Stimulated activated CD8-positive, alpha-beta memory T cell treated with anti-CD3 and anti-CD28 coated beads, Interleukin-2, amount 100 ng/mL, for 48 hours (primary cell): ENCODE measurements at regions not wholly inside any gene's neighbourhood (a gene's known extent, or its start where the extent isn't known, plus 50 kb on each side); places are given as distances from the start of the nearest gene placed in this dataset.
"Not testable (repeated sequence)": the region's sequence is repeated elsewhere in the genome, so short reads cannot be mapped to it uniquely, and the experiment has no call there.

Experiments
- DNase-seq, 2 donors: peaks; one replicate each; pipeline ENCODE4 v3.0.0-alpha.2; 2020; ENCODE audit warnings: low read depth in 2 of 2

GRCh38 chr4:117691572-117692351 lies 342.5 kb upstream of the NDST3 start:
- DNase-seq, result no peak

GRCh38 chr4:117692538-117692937 lies 341.7 kb upstream of the NDST3 start:
- no peak for DNase-seq

- DNase-seq, result no peak
These were observed 334.7 kb upstream of the NDST3 start for GRCh38 chr4:117699595-117699994.

DNA sequence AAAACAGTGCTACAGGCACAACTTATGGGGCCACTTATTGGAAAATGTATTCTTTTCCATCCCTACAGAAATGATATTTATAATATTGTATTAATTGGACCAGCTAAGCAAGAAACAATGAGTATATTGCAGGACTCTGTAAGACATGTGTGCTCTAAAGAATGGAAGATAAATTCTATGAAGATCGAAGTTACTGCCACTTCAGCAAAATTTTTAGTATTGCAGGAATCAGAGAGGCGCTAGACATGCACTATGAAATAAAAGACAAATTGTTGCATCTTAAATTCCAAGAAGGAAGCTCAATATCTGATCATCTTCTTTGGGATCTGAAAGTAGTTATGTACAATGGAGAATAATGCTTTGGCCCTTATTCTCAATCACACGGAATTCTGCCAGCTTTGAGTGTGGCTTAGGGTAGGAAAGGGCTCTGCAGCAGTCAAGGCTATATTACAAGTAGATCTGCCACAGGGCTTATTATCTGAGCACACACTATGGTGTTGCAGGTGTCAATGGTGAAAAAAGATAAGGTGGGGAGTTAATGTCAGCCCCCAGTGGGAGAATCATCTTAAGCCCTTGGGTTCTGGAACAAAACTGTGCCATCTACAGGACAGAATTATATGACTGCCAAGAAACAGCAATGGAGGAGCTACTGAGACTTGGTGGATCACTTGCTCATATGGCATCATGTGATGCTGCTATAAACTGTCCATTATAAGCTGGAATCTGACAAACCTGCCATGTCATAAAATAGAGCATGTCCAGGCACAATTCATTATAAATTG lies 334.0 kb upstream of the NDST3 start:
- DNase-seq, result no peak

DNA sequence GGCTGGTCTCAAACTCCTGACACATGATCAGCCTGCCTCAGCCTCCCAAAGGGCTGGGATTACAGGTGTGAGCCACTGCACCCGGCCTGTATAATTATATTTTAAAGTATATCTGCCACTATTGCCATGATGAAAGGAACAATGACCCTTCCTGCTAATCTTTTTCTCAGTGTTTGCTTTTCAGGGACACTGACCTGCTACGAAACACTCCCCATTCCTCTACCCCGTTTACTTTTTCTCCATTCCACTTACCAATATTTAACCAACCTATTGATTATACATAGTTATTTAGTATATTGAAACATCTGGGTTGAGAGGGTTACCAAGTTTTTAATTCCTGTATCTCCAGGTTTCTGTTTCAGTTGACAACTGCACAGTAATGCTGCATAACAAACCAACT lies 331.9 kb upstream of the NDST3 start:
- DNase-seq, result no peak

DNA sequence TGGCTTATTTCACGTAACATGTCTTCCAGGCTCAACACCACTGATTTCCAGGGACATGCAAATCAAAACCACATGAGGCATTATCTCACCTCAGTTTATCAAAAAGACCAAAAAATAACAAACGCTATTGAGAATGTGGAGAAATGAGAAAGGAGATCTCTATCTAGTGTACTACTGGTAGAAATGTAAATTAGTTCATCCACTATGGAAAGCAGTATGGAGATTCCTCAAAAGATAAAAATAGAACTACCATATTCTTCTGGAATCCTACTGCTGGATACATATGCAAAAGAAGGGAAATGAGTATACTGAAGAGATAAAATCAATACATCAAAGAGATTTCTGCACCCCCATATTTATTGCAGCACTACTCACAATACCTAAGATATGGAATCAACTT lies 329.6 kb upstream of the NDST3 start:
- DNase-seq, result no peak

- DNase-seq, result no peak
These were observed 293.6 kb upstream of the NDST3 start for GRCh38 chr4:117740736-117741135.

GRCh38 chr4:117745379-117745778 lies 288.9 kb upstream of the NDST3 start:
- not testable (repeated sequence) for DNase-seq

DNA sequence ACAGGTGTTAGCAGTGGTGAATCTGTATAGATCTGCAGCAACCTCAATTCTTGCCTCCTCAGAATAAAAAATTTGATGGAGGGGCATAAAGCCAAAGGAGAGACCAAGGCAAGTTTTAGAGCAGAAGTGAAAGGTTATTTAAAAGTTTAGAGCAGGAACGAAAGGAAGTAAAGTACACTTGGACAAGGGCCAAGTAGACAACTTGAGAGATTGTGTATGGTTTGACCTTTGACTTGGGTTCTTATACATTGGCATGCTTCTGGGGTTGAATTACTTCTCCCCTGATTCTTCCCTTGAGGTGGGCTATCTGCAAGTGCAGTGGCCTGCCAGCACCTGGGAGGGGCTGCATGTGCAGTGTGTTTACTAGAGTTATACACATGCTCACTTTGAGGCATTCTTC lies 278.8 kb upstream of the NDST3 start:
- DNase-seq, result no peak

GRCh38 chr4:117768610-117769009 lies 265.7 kb upstream of the NDST3 start:
- DNase-seq, result no peak

GRCh38 chr4:117770269-117771102 lies 263.8 kb upstream of the NDST3 start:
- no peak for DNase-seq

- no peak for DNase-seq
These were observed 262.5 kb upstream of the NDST3 start for GRCh38 chr4:117771647-117772337.

GRCh38 chr4:117773064-117773936 lies 261.0 kb upstream of the NDST3 start:
- no peak for DNase-seq

GRCh38 chr4:117777721-117778120 lies 256.6 kb upstream of the NDST3 start:
- no peak for DNase-seq

DNA sequence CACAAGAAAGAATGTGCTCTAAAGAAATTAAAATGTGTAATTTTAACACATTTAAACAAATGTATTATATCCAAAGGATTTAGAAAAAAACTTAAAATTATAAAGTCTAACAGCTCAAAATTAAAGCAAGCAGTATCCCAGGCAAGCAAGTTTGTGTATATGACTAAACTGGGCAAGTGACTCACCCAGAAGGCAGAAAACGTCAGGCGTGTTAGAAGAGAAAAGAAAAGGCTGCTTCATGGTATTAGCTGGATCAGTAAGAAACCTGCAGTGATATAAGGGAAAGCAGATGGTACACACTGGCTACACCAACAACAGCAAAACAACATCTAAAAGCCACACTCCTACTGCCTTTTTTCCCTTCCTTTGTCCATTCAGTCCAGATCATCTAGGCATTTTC lies 250.6 kb upstream of the NDST3 start:
- no peak for DNase-seq

DNA sequence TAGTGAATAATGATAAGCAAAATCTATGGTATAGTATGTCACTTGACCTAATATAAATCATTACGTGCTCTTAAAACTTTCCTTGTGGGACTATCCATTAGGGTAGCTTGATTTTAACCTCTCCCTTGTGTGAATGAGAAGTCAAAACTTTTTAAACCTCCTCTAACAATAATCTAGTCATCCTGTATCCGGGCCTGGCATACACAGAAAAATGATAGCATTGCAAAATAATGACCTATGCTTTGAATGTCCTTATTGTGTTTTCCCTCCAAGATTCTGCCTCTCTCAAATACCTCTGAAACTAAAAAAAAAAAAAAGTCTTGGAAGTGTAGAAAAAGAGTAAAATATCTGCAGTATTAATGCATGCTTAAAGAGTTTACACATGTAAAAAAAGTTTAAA lies 250.0 kb upstream of the NDST3 start:
- DNase-seq, result no peak

GRCh38 chr4:117786566-117786965 lies 247.7 kb upstream of the NDST3 start:
- DNase-seq, result no peak

- no peak for DNase-seq
These were observed 240.3 kb upstream of the NDST3 start for GRCh38 chr4:117793845-117794480.

DNA sequence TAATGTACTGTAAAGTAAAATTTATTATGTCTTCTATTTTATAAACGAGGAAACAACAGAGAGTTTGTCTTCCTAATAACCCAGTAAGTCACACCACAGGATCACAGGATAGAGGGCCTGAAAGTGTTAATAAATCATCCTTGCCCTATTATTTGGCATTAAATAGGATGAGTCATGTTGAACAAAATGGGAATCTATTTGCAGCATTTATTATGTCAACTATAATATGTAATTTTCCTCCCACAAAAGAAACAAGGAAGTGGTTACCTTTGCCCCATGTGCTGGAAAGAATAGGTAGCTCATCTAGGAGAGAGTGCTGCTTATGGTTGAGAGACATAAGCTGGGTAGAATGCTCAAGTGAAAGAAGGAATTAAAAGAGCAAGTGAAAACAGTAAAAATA lies 237.6 kb upstream of the NDST3 start:
- no peak for DNase-seq

GRCh38 chr4:117800636-117801035 lies 233.7 kb upstream of the NDST3 start:
- DNase-seq, result no peak
